Activated CD4-positive, alpha-beta memory T cell treated with anti-CD3 and anti-CD28 coated beads, Interleukin-2, amount 10 ng/mL, durations not matched to agents 7 days and 5 days (primary cell): ENCODE measurements at regions not wholly inside any gene's neighbourhood (a gene's known extent, or its start where the extent isn't known, plus 50 kb on each side); places are given as distances from the start of the nearest gene placed in this dataset.

Experiments used
- CTCF ChIA-PET: fragments of 350-600 bp; sonication (Branson Sonifier 250); formaldehyde crosslinking; loops from one replicate; lab custom pipeline; 2021; ENCODE audit warnings: antibody characterized with exemption, inconsistent platforms; lab: Charles Lee
- POLR2A ChIA-PET: fragments of 350-600 bp; sonication (Branson Sonifier 250); formaldehyde crosslinking; loops from one replicate; lab custom pipeline; 2021; ENCODE audit warnings: antibody characterized with exemption; lab: Charles Lee
- DNase-seq: peaks from one replicate; pipeline ENCODE4 v3.0.0-alpha.2; 2020
- H3K27ac Mint-ChIP-seq: one replicate; pipeline ENCODE4 v1.8.0; 2021; ENCODE audit warnings: mild to moderate bottlenecking, mixed read lengths
- H3K27me3 Mint-ChIP-seq: one replicate; pipeline ENCODE4 v1.8.0; 2021; ENCODE audit warnings: mixed read lengths
- H3K36me3 Mint-ChIP-seq: one replicate; pipeline ENCODE4 v1.8.0; 2021; ENCODE audit warnings: low read depth, mixed read lengths
- H3K4me1 Mint-ChIP-seq: one replicate; pipeline ENCODE4 v1.8.0; 2021; ENCODE audit warnings: mixed read lengths
- H3K4me3 Mint-ChIP-seq: one replicate; pipeline ENCODE4 v1.8.0; 2021; ENCODE audit warnings: mild to moderate bottlenecking, mixed read lengths
- H3K9me3 Mint-ChIP-seq: one replicate; pipeline ENCODE4 v1.8.0; 2021; ENCODE audit warnings: mixed read lengths

- CTCF ChIA-PET = no interaction called here
- Mint-ChIP-seq H3K36me3 (peaks cover 2% of the 10 kb centered on the region), H3K27ac (no peak overlapping the region), H3K4me3 (no peak overlapping the region), H3K27me3 (no peaks in the 10 kb centered on the region), H3K9me3 (no peaks in the 10 kb centered on the region), H3K4me1 (peaks cover 17% of the 10 kb centered on the region)
- DNase-seq = no peak
- POLR2A ChIA-PET = no interaction called here
Observed at GRCh38 chr5:143741421-143741820, 70.5 kb upstream of the HMHB1 start.

GRCh38 chr5:143740956-143741355 is 71.0 kb upstream of the HMHB1 start:
- H3K27ac Mint-ChIP-seq = no peak overlapping the region
- H3K4me1 Mint-ChIP-seq = peaks cover 17% of the 10 kb centered on the region
- peaks cover 2% of the 10 kb centered on the region for H3K36me3 Mint-ChIP-seq
- H3K27me3 Mint-ChIP-seq = no peaks in the 10 kb centered on the region
- no peak overlapping the region for H3K4me3 Mint-ChIP-seq
- no peaks in the 10 kb centered on the region for H3K9me3 Mint-ChIP-seq
- POLR2A ChIA-PET = no interaction called here
- CTCF ChIA-PET = no interaction called here
- DNase-seq = no peak

GRCh38 chr5:143739746-143740145 is 72.2 kb upstream of the HMHB1 start:
- no peak for DNase-seq
- POLR2A ChIA-PET = no interaction called here
- no peak overlapping the region for H3K4me3 Mint-ChIP-seq
- H3K4me1 Mint-ChIP-seq = peaks cover 17% of the 10 kb centered on the region
- no peak overlapping the region for H3K27ac Mint-ChIP-seq
- H3K27me3 Mint-ChIP-seq = no peaks in the 10 kb centered on the region
- peaks cover 2% of the 10 kb centered on the region for H3K36me3 Mint-ChIP-seq
- no peaks in the 10 kb centered on the region for H3K9me3 Mint-ChIP-seq
- CTCF ChIA-PET = no interaction called here

GRCh38 chr5:143738417-143739401 is 73.3 kb upstream of the HMHB1 start:
- no peaks in the 10 kb centered on the region for H3K27me3 Mint-ChIP-seq
- H3K4me3 Mint-ChIP-seq = no peak overlapping the region
- H3K9me3 Mint-ChIP-seq = no peaks in the 10 kb centered on the region
- no peak overlapping the region for H3K27ac Mint-ChIP-seq
- DNase-seq = no peak
- CTCF ChIA-PET = no interaction called here
- H3K36me3 Mint-ChIP-seq = peaks cover 2% of the 10 kb centered on the region
- H3K4me1 Mint-ChIP-seq = peaks cover 17% of the 10 kb centered on the region
- POLR2A ChIA-PET = no interaction called here

GRCh38 chr5:143737062-143737461 is 74.9 kb upstream of the HMHB1 start:
- peaks cover 2% of the 10 kb centered on the region for H3K36me3 Mint-ChIP-seq
- no peak overlapping the region for H3K4me3 Mint-ChIP-seq
- H3K27ac Mint-ChIP-seq = no peak overlapping the region
- CTCF ChIA-PET = no interaction called here
- peaks cover 8% of the 10 kb centered on the region for H3K4me1 Mint-ChIP-seq
- no peak for DNase-seq
- no peaks in the 10 kb centered on the region for H3K9me3 Mint-ChIP-seq
- POLR2A ChIA-PET = no interaction called here
- no peaks in the 10 kb centered on the region for H3K27me3 Mint-ChIP-seq

- POLR2A ChIA-PET = no interaction called here
- Mint-ChIP-seq H3K36me3 (no peaks in the 10 kb centered on the region), H3K4me3 (no peak overlapping the region), H3K27ac (no peak overlapping the region), H3K4me1 (no peaks in the 10 kb centered on the region), H3K27me3 (no peaks in the 10 kb centered on the region), H3K9me3 (no peaks in the 10 kb centered on the region)
- DNase-seq = no peak
- CTCF ChIA-PET = no interaction called here
Observed at GRCh38 chr5:143734456-143734780, 77.5 kb upstream of the HMHB1 start.

GRCh38 chr5:143733665-143734455 is 78.1 kb upstream of the HMHB1 start:
- H3K27ac Mint-ChIP-seq = no peak overlapping the region
- POLR2A ChIA-PET = no interaction called here
- no peak overlapping the region for H3K4me3 Mint-ChIP-seq
- H3K4me1 Mint-ChIP-seq = no peaks in the 10 kb centered on the region
- no peaks in the 10 kb centered on the region for H3K36me3 Mint-ChIP-seq
- no peaks in the 10 kb centered on the region for H3K9me3 Mint-ChIP-seq
- CTCF ChIA-PET = interaction anchor here (0.6 kb wide), 1 partner anchor 13 kb away, joined by 3 read pairs; no protein-coding TSS in a partner anchor
- no peak for DNase-seq
- H3K27me3 Mint-ChIP-seq = no peaks in the 10 kb centered on the region

- H3K36me3 Mint-ChIP-seq = no peaks in the 10 kb centered on the region
- ChIA-PET CTCF (no interaction called here), POLR2A (no interaction called here)
- H3K4me1 Mint-ChIP-seq = no peaks in the 10 kb centered on the region
- H3K4me3 Mint-ChIP-seq = no peak overlapping the region
- DNase-seq = no peak
- no peaks in the 10 kb centered on the region for H3K27me3 Mint-ChIP-seq
- no peak overlapping the region for H3K27ac Mint-ChIP-seq
- no peaks in the 10 kb centered on the region for H3K9me3 Mint-ChIP-seq
Observed at GRCh38 chr5:143732402-143732801, 79.6 kb upstream of the HMHB1 start.

- Mint-ChIP-seq H3K4me3 (no peak overlapping the region), H3K9me3 (peaks cover 4% of the 10 kb centered on the region), H3K27ac (no peak overlapping the region), H3K27me3 (no peaks in the 10 kb centered on the region), H3K36me3 (peaks cover 3% of the 10 kb centered on the region), H3K4me1 (no peaks in the 10 kb centered on the region)
- ChIA-PET POLR2A (no interaction called here), CTCF (interaction anchor here (0.7 kb wide), 1 partner anchor 524 kb away, joined by 3 read pairs; no protein-coding TSS in a partner anchor)
- no peak for DNase-seq
Observed at GRCh38 chr5:143730112-143730801, 81.7 kb upstream of the HMHB1 start.

GRCh38 chr5:143729334-143729946 is 82.5 kb upstream of the HMHB1 start:
- peaks cover 10% of the 10 kb centered on the region for H3K9me3 Mint-ChIP-seq
- DNase-seq = no peak
- no peaks in the 10 kb centered on the region for H3K27me3 Mint-ChIP-seq
- no peaks in the 10 kb centered on the region for H3K4me1 Mint-ChIP-seq
- H3K27ac Mint-ChIP-seq = no peak overlapping the region
- peaks cover 9% of the 10 kb centered on the region for H3K36me3 Mint-ChIP-seq
- H3K4me3 Mint-ChIP-seq = no peak overlapping the region
- ChIA-PET POLR2A (no interaction called here), CTCF (no interaction called here)

GRCh38 chr5:143723159-143723558 is 88.8 kb upstream of the HMHB1 start:
- Mint-ChIP-seq H3K9me3 (peaks cover 24% of the 10 kb centered on the region), H3K4me3 (no peak overlapping the region), H3K27ac (no peak overlapping the region), H3K36me3 (peaks cover 24% of the 10 kb centered on the region), H3K4me1 (peaks cover 5% of the 10 kb centered on the region), H3K27me3 (no peaks in the 10 kb centered on the region)
- no peak for DNase-seq
- ChIA-PET POLR2A (no interaction called here), CTCF (no interaction called here)

- Mint-ChIP-seq H3K4me3 (no peak overlapping the region), H3K27me3 (no peaks in the 10 kb centered on the region), H3K27ac (no peak overlapping the region), H3K9me3 (peaks cover 24% of the 10 kb centered on the region), H3K36me3 (peaks cover 24% of the 10 kb centered on the region), H3K4me1 (peaks cover 5% of the 10 kb centered on the region)
- ChIA-PET POLR2A (no interaction called here), CTCF (no interaction called here)
- no peak for DNase-seq
Observed at GRCh38 chr5:143721925-143722324, 90.0 kb upstream of the HMHB1 start.
